ENCODE measurements at regions not wholly inside any gene's neighbourhood (a gene's known extent, or its start where the extent isn't known, plus 50 kb on each side); places are given as distances from the start of the nearest gene placed in this dataset.
A peak's percentile ranks its signal among the peaks of the same experiment; 100 is the strongest.

DNA sequence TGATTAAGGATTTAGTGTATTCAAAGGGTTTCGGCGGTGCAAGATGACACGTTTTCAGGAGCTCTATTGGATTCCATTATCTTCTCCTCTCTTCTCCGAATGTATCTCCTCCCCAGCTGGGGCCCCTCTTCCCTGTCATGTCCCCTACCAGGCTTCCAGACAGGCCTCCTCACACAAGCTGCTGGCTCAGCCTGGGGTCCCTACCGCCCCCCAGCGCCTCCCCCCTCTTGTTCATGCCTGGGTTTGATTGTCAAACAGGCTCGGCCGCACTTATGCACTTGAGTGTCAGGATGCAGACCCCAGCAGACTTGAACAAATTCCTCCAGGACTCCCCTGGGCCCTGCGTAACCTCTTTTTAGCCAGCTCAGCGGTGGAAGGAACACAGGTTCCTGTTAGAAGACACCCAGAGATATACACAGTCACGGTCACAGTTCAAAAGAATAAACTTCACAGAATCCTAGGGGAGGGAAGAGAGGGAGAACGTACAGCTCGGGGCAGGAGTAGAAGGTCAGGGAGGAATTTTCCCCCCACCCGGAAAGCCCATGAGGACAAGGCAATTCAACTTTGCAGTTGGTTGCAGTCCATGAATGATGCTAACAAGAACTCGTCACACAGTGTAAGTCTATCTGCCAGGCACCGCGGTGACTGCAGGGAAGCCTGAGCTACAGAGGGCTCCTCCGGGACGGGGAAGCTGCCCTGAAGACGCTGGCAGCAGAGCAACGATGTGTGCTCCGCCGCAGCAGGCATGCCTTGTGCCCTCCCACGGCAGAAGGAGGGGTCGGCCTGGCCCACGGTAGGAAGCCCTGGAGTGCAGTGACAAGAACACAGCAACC is 560.0 kb downstream of the BNC2 start:
- ATAC-seq = no peak
- intact Hi-C loops (cut with DNase I, micrococcal nuclease) = no loop called here
- DNase-seq = no peak

GRCh38 chr9:16312116-16312515 is 558.4 kb downstream of the BNC2 start:
- DNase-seq (no peak), ATAC-seq (no peak)
- intact Hi-C loops (cut with DNase I, micrococcal nuclease) = no loop called here

GRCh38 chr9:16312962-16313546 is 557.4 kb downstream of the BNC2 start:
- intact Hi-C loops (cut with DNase I, micrococcal nuclease) = no loop called here

GRCh38 chr9:16314476-16314875 is 556.0 kb downstream of the BNC2 start:
- intact Hi-C loops (cut with DNase I, micrococcal nuclease) = no loop called here
- no peak for ATAC-seq
- DNase-seq = no peak

More at GRCh38 chr9:16312962-16313546, 557.4 kb downstream of the BNC2 start:
- no peak for DNase-seq
- ATAC-seq = no peak

- DNase-seq (no peak), ATAC-seq (no peak)
- intact Hi-C loops (cut with DNase I, micrococcal nuclease) = no loop called here
Measured at GRCh38 chr9:16315720-16316119, 554.8 kb downstream of the BNC2 start.

DNA sequence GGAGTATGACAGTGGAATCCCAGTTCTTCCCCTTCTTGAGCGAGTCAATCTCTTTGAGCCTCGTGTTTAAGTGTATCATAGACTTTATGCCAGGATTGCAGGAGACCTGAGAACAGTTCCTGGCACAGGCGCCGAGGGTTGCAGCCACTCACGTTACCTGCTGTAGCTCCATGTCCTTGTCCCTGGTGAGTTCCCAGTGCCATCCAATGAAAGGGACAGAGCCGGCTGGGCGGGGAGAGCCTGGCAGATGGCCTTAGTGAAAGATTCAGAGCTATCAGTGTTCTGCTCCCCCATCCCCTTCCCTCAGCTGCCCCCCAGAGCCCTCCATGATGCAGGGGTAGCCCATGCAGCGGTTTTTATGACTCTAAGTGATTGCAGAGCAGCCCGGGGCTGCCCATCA is 554.0 kb downstream of the BNC2 start:
- no peak for ATAC-seq
- intact Hi-C loops (cut with DNase I, micrococcal nuclease) = no loop called here
- DNase-seq = no peak

- intact Hi-C loops (cut with DNase I, micrococcal nuclease) = no loop called here
- ATAC-seq (no peak), DNase-seq (no peak)
Measured at GRCh38 chr9:16316911-16317817, 553.3 kb downstream of the BNC2 start.

- ATAC-seq = no peak
- intact Hi-C loops (cut with DNase I, micrococcal nuclease) = no loop called here
- no peak for DNase-seq
Measured at GRCh38 chr9:16318516-16319060, 551.9 kb downstream of the BNC2 start.

GRCh38 chr9:16319646-16320045 is 550.8 kb downstream of the BNC2 start:
- ATAC-seq = no peak
- intact Hi-C loops (cut with DNase I, micrococcal nuclease) = no loop called here
- no peak for DNase-seq

GRCh38 chr9:16320338-16320902 is 550.0 kb downstream of the BNC2 start:
- DNase-seq (no peak), ATAC-seq (no peak)
- intact Hi-C loops (cut with DNase I, micrococcal nuclease) = no loop called here

GRCh38 chr9:16321461-16322119 is 548.9 kb downstream of the BNC2 start:
- intact Hi-C loops (cut with DNase I, micrococcal nuclease) = no loop called here
- DNase-seq = no peak
- no peak for ATAC-seq

DNA sequence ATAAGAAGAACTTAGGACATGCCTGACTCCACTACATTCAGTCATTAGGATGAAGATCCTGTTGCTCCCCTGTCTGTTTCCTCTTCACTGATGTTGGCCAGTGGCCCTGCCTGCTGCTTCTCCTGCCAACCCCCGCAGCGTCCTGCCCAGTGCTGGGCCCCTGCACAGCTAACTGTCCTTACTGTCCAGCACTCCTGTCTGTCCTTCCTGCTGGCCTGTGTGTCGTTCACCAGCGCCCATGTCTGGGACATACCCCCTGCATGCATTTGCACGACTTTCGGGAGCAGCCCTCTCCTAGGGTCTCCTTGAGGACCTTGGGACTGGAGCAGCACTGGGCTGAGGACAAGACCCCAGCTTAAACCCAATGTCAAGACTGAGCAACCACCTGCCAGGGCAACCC is 547.6 kb downstream of the BNC2 start:
- DNase-seq (no peak), ATAC-seq (no peak)
- intact Hi-C loops (cut with DNase I, micrococcal nuclease) = no loop called here

GRCh38 chr9:16325966-16326365 is 544.5 kb downstream of the BNC2 start:
- DNase-seq (no peak), ATAC-seq (no peak)
- intact Hi-C loops (cut with DNase I, micrococcal nuclease) = no loop called here

- ATAC-seq = no peak
- no peak for DNase-seq
- intact Hi-C loops (cut with DNase I, micrococcal nuclease) = no loop called here
Measured at GRCh38 chr9:16328349-16328748, 542.1 kb downstream of the BNC2 start.

- ATAC-seq (no peak), DNase-seq (peak in 1 of 2 donors; percentile 15)
- intact Hi-C loops (cut with DNase I, micrococcal nuclease) = no loop called here
Measured at GRCh38 chr9:16329671-16330113, 540.8 kb downstream of the BNC2 start.

GRCh38 chr9:16331031-16331430 is 539.4 kb downstream of the BNC2 start:
- no peak for DNase-seq

GRCh38 chr9:16331527-16331926 is 538.9 kb downstream of the BNC2 start:
- DNase-seq = no peak
- intact Hi-C loops (cut with DNase I, micrococcal nuclease) = no loop called here
- no peak for ATAC-seq

More at GRCh38 chr9:16331031-16331430, 539.4 kb downstream of the BNC2 start:
- intact Hi-C loops (cut with DNase I, micrococcal nuclease) = no loop called here
- no peak for ATAC-seq

DNA sequence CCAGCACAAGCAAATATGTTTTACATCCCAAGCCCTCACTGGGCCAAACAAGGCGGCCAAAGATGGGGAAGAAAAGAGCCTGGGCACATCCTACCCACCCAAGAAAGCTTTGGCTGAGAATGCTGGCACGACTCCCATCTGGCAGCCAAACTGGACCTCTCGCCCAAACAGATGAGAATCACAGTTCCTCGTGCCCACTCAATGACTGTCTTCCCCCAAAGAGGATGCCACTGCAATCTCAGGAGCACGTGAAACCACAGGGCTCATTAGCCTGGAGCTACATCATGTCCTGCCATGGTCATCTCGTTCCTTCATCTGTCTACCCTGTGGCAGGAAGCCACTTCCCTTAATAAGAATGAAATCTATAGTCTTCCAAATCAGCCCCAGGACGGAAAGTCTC is 536.8 kb downstream of the BNC2 start:
- ATAC-seq (no peak), DNase-seq (no peak)
- intact Hi-C loops (cut with DNase I, micrococcal nuclease) = no loop called here

Measured in left colon (tissue), 2 donors.